DND-41 (cell line): ENCODE measurements at regions not wholly inside any gene's neighbourhood (a gene's known extent, or its start where the extent isn't known, plus 50 kb on each side); places are given as distances from the start of the nearest gene placed in this dataset.

Experiments
- EZH2 ChIP-seq: IDR thresholded peaks from 3 replicates; pipeline ENCODE4 v1.6.1; 2012; ENCODE audit warnings: borderline replicate concordance, low read depth, mild to moderate bottlenecking, moderate library complexity, low read length, inconsistent platforms; ENCODE audit not compliant: severe bottlenecking
- TF ChIP-seq, protein P1 (sequence below): IDR thresholded peaks from 2 replicates; pipeline ENCODE4 v1.5.1; 2012; ENCODE audit warnings: borderline replicate concordance, low read length, moderate library complexity, mild to moderate bottlenecking; ENCODE audit not compliant: poor library complexity, severe bottlenecking; ENCODE audit errors: extremely low read depth

DNA sequence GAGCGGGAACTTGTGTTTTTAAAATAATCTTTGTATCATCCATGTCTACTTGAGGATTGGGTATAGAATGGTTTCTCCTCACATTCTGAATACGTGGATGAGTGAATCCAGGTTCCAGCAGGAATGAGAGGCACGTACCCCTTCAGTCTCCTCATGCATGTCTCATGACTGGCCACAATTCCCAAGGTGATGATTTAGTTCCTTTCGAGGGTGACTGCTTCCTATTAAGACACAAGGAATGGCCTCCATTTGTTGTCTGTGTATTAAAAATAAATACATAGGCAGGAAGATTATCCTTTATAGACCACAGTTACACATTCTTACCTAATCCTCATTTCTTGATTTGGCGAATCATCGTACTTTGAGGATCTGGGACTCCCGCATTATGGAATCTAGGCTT is 217.0 kb upstream of the LRIG1 start:
- TF ChIP-seq, protein P1, sequence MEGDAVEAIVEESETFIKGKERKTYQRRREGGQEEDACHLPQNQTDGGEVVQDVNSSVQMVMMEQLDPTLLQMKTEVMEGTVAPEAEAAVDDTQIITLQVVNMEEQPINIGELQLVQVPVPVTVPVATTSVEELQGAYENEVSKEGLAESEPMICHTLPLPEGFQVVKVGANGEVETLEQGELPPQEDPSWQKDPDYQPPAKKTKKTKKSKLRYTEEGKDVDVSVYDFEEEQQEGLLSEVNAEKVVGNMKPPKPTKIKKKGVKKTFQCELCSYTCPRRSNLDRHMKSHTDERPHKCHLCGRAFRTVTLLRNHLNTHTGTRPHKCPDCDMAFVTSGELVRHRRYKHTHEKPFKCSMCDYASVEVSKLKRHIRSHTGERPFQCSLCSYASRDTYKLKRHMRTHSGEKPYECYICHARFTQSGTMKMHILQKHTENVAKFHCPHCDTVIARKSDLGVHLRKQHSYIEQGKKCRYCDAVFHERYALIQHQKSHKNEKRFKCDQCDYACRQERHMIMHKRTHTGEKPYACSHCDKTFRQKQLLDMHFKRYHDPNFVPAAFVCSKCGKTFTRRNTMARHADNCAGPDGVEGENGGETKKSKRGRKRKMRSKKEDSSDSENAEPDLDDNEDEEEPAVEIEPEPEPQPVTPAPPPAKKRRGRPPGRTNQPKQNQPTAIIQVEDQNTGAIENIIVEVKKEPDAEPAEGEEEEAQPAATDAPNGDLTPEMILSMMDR: no peak
- TF ChIP-seq EZH2: no peak
